Cardiac muscle cell (in vitro differentiated cells and primary cell): ENCODE measurements at regions not wholly inside any gene's neighbourhood (a gene's known extent, or its start where the extent isn't known, plus 50 kb on each side); places are given as distances from the start of the nearest gene placed in this dataset.
A peak's percentile ranks its signal among the peaks of the same experiment; 100 is the strongest.

Source experiments
- DNase-seq, 2 donors: peaks; one replicate each; pipeline versions ENCODE4 v3.0.0 to v3.0.0-alpha.2; 2010 to 2017; ENCODE audit warnings: low read depth in 1 of 2, low spot score in 1 of 2
- H3K27ac ChIP-seq: fragments of 200-600 bp; sonication (generic); 2 replicates; pipeline ENCODE4 v1.5.1; 2016
- H3K27me3 ChIP-seq: fragments of 200-600 bp; sonication (generic); 2 replicates; pipeline ENCODE4 v1.6.0; 2016; ENCODE audit warnings: control low read depth
- H3K36me3 ChIP-seq: fragments of 200-600 bp; sonication (generic); 2 replicates; pipeline ENCODE4 v1.5.1; 2016; ENCODE audit warnings: control low read depth
- H3K4me1 ChIP-seq: fragments of 200-600 bp; sonication (generic); 2 replicates; pipeline ENCODE4 v1.8.1; 2017; ENCODE audit warnings: low read depth, mild to moderate bottlenecking, mixed run types
- H3K4me3 ChIP-seq: fragments of 200-600 bp; sonication (generic); 2 replicates; pipeline ENCODE4 v1.5.1; 2016; ENCODE audit warnings: mild to moderate bottlenecking
- H3K9me3 ChIP-seq: fragments of 200-600 bp; sonication (generic); 2 replicates; pipeline ENCODE4 v1.5.1; 2017; ENCODE audit warnings: low read depth, mild to moderate bottlenecking, control low read depth
- TF ChIP-seq, protein P1 (sequence below): IDR thresholded peaks from 2 replicates; pipeline ENCODE4 v1.5.1; 2012; ENCODE audit warnings: low read depth, mild to moderate bottlenecking, low read length

DNA sequence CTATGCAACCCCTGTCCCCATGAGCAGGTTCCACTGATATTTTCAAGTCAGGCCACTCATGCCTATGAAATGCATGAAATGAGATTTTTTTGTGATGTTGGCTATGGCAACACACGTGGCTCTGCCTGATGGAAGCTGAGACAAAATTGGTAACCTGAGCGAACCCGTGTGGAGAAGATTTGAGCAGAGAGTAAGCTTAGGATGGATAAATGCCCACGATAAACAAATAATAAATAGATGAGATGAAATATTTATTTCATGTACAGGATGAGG is 153.4 kb upstream of the IER5L start:
- DNase-seq, result no peak
- peaks cover 16% of the 10 kb centered on the region for H3K4me1 ChIP-seq
- H3K36me3 ChIP-seq, result no peaks in the 10 kb centered on the region
- H3K27ac ChIP-seq, result no peak overlapping the region
- TF ChIP-seq, protein P1, sequence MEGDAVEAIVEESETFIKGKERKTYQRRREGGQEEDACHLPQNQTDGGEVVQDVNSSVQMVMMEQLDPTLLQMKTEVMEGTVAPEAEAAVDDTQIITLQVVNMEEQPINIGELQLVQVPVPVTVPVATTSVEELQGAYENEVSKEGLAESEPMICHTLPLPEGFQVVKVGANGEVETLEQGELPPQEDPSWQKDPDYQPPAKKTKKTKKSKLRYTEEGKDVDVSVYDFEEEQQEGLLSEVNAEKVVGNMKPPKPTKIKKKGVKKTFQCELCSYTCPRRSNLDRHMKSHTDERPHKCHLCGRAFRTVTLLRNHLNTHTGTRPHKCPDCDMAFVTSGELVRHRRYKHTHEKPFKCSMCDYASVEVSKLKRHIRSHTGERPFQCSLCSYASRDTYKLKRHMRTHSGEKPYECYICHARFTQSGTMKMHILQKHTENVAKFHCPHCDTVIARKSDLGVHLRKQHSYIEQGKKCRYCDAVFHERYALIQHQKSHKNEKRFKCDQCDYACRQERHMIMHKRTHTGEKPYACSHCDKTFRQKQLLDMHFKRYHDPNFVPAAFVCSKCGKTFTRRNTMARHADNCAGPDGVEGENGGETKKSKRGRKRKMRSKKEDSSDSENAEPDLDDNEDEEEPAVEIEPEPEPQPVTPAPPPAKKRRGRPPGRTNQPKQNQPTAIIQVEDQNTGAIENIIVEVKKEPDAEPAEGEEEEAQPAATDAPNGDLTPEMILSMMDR, result no peak
- no peaks in the 10 kb centered on the region for H3K9me3 ChIP-seq
- no peak overlapping the region for H3K4me3 ChIP-seq
- no peaks in the 10 kb centered on the region for H3K27me3 ChIP-seq

DNA sequence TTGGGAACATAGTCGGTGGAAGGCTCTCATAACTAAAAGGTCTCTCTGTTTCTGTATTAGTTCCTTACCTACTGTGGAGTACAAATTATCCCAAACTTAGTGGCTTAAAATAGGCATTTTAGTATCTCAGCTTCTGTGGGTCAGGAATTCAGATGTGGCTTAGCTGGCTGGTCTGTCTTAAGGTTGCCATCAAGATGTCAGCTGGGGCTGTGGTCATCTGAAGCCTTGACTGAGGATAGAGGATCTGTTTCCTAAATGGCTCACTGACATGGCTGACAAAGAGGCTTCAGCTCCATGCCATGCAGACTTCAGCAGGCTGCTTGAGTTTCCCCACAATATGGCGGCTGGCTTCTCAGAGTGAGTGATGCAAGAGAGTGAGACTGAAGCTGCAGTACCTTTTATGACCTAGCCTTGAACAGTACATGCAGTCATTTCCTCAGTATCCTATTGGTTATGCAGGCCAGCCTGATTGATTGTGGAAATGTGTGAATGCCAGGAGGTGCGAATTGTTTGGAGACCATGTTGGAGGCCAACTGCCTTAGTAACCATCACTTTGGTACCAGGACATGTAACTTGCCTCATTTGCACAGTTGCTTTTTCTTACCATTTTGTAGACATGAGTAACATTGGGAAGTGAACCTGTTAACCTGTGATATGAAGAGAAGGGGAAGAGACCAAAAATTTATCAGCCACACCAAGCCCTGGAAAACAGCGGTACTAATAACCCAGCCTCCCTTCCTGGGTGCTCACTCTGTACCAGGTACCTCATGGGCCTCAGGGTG is 152.8 kb upstream of the IER5L start:
- H3K27me3 ChIP-seq, result no peaks in the 10 kb centered on the region
- peaks cover 14% of the 10 kb centered on the region for H3K4me1 ChIP-seq
- peak in 1 of 2 donors; percentile 33 for DNase-seq
- no peak overlapping the region for H3K4me3 ChIP-seq
- no peaks in the 10 kb centered on the region for H3K9me3 ChIP-seq
- no peaks in the 10 kb centered on the region for H3K36me3 ChIP-seq
- H3K27ac ChIP-seq, result no peak overlapping the region
- TF ChIP-seq, protein P1, result no peak

DNA sequence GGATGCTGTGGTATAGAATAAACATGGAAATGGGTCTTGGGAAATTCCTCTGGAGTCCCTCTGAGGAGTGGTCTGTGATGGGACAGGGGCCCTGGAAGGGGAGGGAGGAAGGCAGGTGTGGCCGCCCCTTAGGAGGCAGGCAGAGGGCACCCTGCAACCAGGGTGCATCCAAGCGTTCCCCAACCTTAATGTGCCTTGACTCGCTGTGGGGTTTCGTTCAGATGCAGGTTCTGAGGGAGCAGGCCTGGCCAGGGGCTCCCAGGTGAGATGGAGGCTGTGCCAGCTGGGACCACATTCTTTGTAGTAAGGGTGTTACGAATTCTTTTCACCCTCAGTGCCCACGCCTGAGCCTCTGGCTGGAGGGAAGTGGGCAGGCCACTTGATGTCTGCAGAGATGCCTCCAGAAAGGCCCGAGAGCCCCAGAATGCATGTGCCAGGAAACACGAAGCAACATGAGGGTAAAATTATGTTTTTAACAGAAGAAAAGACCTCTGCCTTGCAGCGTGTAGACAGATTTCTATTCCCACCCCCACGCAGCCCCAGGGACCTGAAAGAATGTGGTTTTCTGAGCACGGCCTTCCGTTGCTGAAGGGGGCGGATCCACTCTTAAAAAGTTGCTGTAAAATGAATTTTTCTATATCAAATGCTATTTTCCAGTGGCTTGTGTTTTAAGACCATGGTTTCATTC is 150.4 kb upstream of the IER5L start:
- no peaks in the 10 kb centered on the region for H3K9me3 ChIP-seq
- no peaks in the 10 kb centered on the region for H3K27me3 ChIP-seq
- peaks cover 19% of the 10 kb centered on the region for H3K4me1 ChIP-seq
- TF ChIP-seq, protein P1, result no peak
- no peak overlapping the region for H3K4me3 ChIP-seq
- H3K36me3 ChIP-seq, result no peaks in the 10 kb centered on the region
- H3K27ac ChIP-seq, result no peak overlapping the region
- peak in 1 of 2 donors; percentile 83 for DNase-seq

DNA sequence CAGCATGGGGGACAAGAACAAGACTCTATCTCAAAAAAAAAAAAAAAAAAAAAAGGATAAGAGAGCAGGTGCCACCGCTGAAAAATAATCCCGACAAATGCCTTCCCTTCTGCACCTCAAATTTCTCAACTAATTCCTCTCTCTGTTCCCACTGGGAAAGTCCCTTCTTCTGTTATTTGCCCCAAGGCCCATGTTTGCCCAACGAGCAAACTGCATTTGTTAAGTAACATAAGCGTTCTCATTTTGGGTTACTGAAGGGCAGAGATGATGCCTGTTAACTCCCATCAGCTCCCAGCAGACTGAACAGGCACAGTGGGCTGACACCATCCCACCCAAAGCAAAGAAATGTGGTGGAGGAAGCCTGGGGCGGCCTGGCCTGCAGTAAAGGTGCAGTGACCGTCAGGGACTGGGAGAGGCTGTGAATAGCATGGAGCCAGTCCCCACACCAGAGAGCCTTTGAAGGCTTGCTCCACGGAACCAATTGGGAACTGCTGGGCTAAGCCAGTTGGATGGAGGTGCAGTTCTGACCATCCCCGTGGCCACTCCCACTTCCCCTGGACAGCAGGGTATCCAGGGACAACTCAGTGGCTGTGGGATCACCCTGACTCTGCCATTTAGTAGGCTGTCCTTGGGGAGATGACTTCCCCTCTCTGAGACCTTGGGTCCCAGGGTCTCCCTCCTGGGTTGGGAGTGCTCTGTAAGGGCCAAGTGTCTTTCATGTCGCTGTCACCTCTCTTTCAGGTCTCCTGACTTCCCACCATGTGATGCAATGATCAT is 149.7 kb upstream of the IER5L start:
- no peaks in the 10 kb centered on the region for H3K36me3 ChIP-seq
- DNase-seq, result no peak
- H3K9me3 ChIP-seq, result no peaks in the 10 kb centered on the region
- H3K27ac ChIP-seq, result no peak overlapping the region
- TF ChIP-seq, protein P1, result no peak
- peaks cover 27% of the 10 kb centered on the region for H3K4me1 ChIP-seq
- H3K4me3 ChIP-seq, result no peak overlapping the region
- H3K27me3 ChIP-seq, result no peaks in the 10 kb centered on the region

DNA sequence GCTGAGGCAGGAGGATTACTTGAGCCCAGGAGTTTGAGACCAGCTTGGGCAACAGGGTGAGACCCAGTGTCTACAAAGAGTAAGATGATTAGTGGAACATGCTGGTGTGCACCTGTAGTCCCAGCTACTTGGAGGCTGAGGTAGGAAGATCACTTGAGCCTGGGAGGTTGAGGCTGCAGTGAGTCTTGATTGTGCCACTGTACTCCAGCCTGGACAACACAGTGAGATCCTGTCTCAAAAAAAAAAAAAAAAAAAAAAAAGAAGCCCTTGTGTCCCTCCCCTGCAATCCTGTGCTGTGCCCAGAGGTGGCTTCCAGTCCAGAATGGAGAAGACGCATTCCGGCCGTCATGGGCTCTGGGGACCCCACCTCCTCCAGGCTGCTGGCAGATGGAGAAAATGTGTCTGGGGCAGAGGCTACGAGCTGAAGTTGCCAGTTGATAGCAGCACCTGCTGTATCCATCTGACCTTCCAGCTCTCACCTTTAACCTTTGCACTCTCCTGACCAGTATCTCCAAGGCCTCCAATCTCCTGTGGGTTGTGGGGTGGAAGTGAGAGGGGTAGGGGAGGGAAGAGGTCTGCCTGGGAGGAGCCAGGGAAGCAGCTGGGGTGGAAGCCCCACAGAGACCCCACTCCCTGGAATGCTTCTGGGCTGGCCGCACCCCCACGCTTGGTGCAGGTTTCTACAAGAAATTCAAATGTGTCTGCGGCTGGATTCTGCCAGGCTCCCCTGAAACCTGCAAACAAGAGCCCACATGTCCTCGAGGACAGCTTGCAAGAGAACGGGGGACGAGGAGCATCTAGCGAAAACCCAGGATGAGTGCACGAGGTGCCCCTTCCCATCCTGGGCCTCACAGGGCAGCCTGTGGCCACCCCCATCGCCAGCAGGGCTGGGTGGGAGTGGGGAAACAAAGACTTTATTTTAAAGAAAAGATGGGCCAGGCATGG is 148.3 kb upstream of the IER5L start:
- peaks cover 40% of the 10 kb centered on the region for H3K4me1 ChIP-seq
- no peaks in the 10 kb centered on the region for H3K36me3 ChIP-seq
- H3K9me3 ChIP-seq, result no peaks in the 10 kb centered on the region
- H3K4me3 ChIP-seq, result no peak overlapping the region
- no peak for DNase-seq
- H3K27me3 ChIP-seq, result no peaks in the 10 kb centered on the region
- TF ChIP-seq, protein P1, result no peak
- H3K27ac ChIP-seq, result no peak overlapping the region
